ENCODE measurements at regions not wholly inside any gene's neighbourhood (a gene's known extent, or its start where the extent isn't known, plus 50 kb on each side); places are given as distances from the start of the nearest gene placed in this dataset.
A peak's percentile ranks its signal among the peaks of the same experiment; 100 is the strongest.

- H3K9me3 ChIP-seq: no peaks in the 10 kb centered on the region
- DNase-seq (ENCODE audit: low spot score in 2 of 2): no peak
- no peaks in the 10 kb centered on the region for H3K4me1 ChIP-seq
- H3K4me3 ChIP-seq: no peak overlapping the region
- no peaks in the 10 kb centered on the region for H3K36me3 ChIP-seq
- H3K27me3 ChIP-seq: no peaks in the 10 kb centered on the region
- no peak for TF ChIP-seq CTCF (IDR thresholded peaks at IDR 0.05)
- no peak overlapping the region for H3K27ac ChIP-seq
- intact Hi-C loops (cut with DNase I): no loop called here
Observed at GRCh38 chr1:29826646-29827045, 590.3 kb downstream of the PTPRU start.

GRCh38 chr1:29825941-29826415 is 589.7 kb downstream of the PTPRU start:
- intact Hi-C loops (cut with DNase I): no loop called here

GRCh38 chr1:29825274-29825940 is 589.1 kb downstream of the PTPRU start:
- no peak for TF ChIP-seq CTCF (IDR thresholded peaks at IDR 0.05)
- no peak for DNase-seq (ENCODE audit: low spot score in 2 of 2)
- Histone ChIP-seq H3K9me3 (no peaks in the 10 kb centered on the region), H3K27ac (no peak overlapping the region), H3K36me3 (no peaks in the 10 kb centered on the region), H3K4me1 (no peaks in the 10 kb centered on the region), H3K27me3 (no peaks in the 10 kb centered on the region), H3K4me3 (no peak overlapping the region)
- intact Hi-C loops (cut with DNase I): no loop called here

More at GRCh38 chr1:29825941-29826415, 589.7 kb downstream of the PTPRU start:
- Histone ChIP-seq H3K36me3 (no peaks in the 10 kb centered on the region), H3K9me3 (no peaks in the 10 kb centered on the region), H3K27me3 (no peaks in the 10 kb centered on the region), H3K4me3 (no peak overlapping the region), H3K27ac (no peak overlapping the region), H3K4me1 (no peaks in the 10 kb centered on the region)
- DNase-seq (ENCODE audit: low spot score in 2 of 2): no peak
- TF ChIP-seq CTCF (IDR thresholded peaks at IDR 0.05): no peak

GRCh38 chr1:29824511-29825273 is 588.4 kb downstream of the PTPRU start:
- no peaks in the 10 kb centered on the region for H3K36me3 ChIP-seq
- no peak overlapping the region for H3K27ac ChIP-seq
- H3K4me1 ChIP-seq: no peaks in the 10 kb centered on the region
- no peak for TF ChIP-seq CTCF (IDR thresholded peaks at IDR 0.05)
- no peaks in the 10 kb centered on the region for H3K9me3 ChIP-seq
- intact Hi-C loops (cut with DNase I): no loop called here
- no peak overlapping the region for H3K4me3 ChIP-seq
- H3K27me3 ChIP-seq: no peaks in the 10 kb centered on the region
- peak in 1 of 2 donors; percentile 40 for DNase-seq (ENCODE audit: low spot score in 2 of 2)

- no peak for TF ChIP-seq CTCF (IDR thresholded peaks at IDR 0.05)
- intact Hi-C loops (cut with DNase I): no loop called here
- H3K36me3 ChIP-seq: no peaks in the 10 kb centered on the region
- H3K4me3 ChIP-seq: no peak overlapping the region
- no peak overlapping the region for H3K27ac ChIP-seq
- H3K27me3 ChIP-seq: no peaks in the 10 kb centered on the region
- H3K4me1 ChIP-seq: no peaks in the 10 kb centered on the region
- no peaks in the 10 kb centered on the region for H3K9me3 ChIP-seq
- DNase-seq (ENCODE audit: low spot score in 2 of 2): no peak
Observed at GRCh38 chr1:29824025-29824424, 587.7 kb downstream of the PTPRU start.
